WTC11 (cell line): ENCODE measurements at regions not wholly inside any gene's neighbourhood (a gene's known extent, or its start where the extent isn't known, plus 50 kb on each side); places are given as distances from the start of the nearest gene placed in this dataset.

Experiments used
- ATAC-seq: fragments of 200-7000 bp; cut with Tn5 transposase; 2 replicates; pipeline ENCODE4 v1.10.0; 2021; ENCODE audit warnings: mild to moderate bottlenecking, moderate library complexity
- CTCF ChIA-PET: fragments of 300-600 bp; sonication (Branson Sonifier 250); formaldehyde crosslinking; loops from one replicate; lab custom pipeline; 2021; ENCODE audit warnings: antibody characterized with exemption; lab: Charles Lee
- POLR2A ChIA-PET: fragments of 350-600 bp; sonication (Branson Sonifier 250); formaldehyde crosslinking; loops from one replicate; lab custom pipeline; 2021; ENCODE audit warnings: antibody characterized with exemption; lab: Charles Lee
- DNase-seq: peaks from one replicate; pipeline ENCODE4 v3.0.0; 2021; ENCODE audit warnings: low spot score
- H3K27ac Mint-ChIP-seq: 2 replicates; pipeline ENCODE4 v1.8.0; 2021; ENCODE audit warnings: mixed read lengths
- H3K27me3 Mint-ChIP-seq: 2 replicates; pipeline ENCODE4 v1.8.0; 2021; ENCODE audit warnings: low read depth, mild to moderate bottlenecking, moderate library complexity, mixed read lengths
- H3K36me3 Mint-ChIP-seq: 2 replicates; pipeline ENCODE4 v1.8.0; 2021; ENCODE audit warnings: mixed read lengths
- H3K4me1 Mint-ChIP-seq: 2 replicates; pipeline ENCODE4 v1.8.0; 2022; ENCODE audit warnings: mixed read lengths
- H3K4me3 Mint-ChIP-seq: 2 replicates; pipeline ENCODE4 v1.8.0; 2021; ENCODE audit warnings: mild to moderate bottlenecking, moderate library complexity, mixed read lengths
- H3K9me3 Mint-ChIP-seq: 2 replicates; pipeline ENCODE4 v1.8.0; 2021; ENCODE audit warnings: mixed read lengths
- CREM ChIP-seq: sonication (generic); formaldehyde crosslinking; IDR thresholded peaks from 2 replicates; pipeline ENCODE4 v1.8.1; 2022; ENCODE audit warnings: mild to moderate bottlenecking, missing genetic modification reagents, moderate library complexity
- GABPB1 ChIP-seq: sonication (generic); formaldehyde crosslinking; IDR thresholded peaks from 2 replicates; pipeline ENCODE4 v1.8.1; 2023; ENCODE audit warnings: mild to moderate bottlenecking, missing genetic modification reagents
- GTF2I ChIP-seq: fragments of 250-450 bp; sonication (Bioruptor Pico); conservative IDR thresholded peaks from 2 replicates; pipeline ENCODE4 v1.4.0; 2021; ENCODE audit warnings: mild to moderate bottlenecking
- HMGA2 ChIP-seq: fragments of 250-450 bp; sonication (Bioruptor Pico); IDR thresholded peaks from 2 replicates; pipeline ENCODE4 v1.4.0; 2021; ENCODE audit warnings: mild to moderate bottlenecking, moderate library complexity
- JAZF1 ChIP-seq: fragments of 250-450 bp; sonication (Bioruptor Pico); IDR thresholded peaks from 2 replicates; pipeline ENCODE4 v1.9.0; 2021; ENCODE audit warnings: moderate library complexity, mild to moderate bottlenecking, inconsistent platforms
- MAX ChIP-seq: sonication (generic); formaldehyde crosslinking; IDR thresholded peaks from 2 replicates; pipeline ENCODE4 v1.8.0; 2022; ENCODE audit warnings: mild to moderate bottlenecking, missing genetic modification reagents
- NFYB ChIP-seq: sonication (generic); formaldehyde crosslinking; conservative IDR thresholded peaks from 2 replicates; pipeline ENCODE4 v1.8.0; 2022; ENCODE audit warnings: low read depth, missing genetic modification reagents
- NR3C1 ChIP-seq: sonication (generic); formaldehyde crosslinking; conservative IDR thresholded peaks from 2 replicates; pipeline ENCODE4 v1.8.1; 2023; ENCODE audit warnings: low read depth, mild to moderate bottlenecking, missing genetic modification reagents
- RELA ChIP-seq: sonication (generic); formaldehyde crosslinking; IDR thresholded peaks from 2 replicates; pipeline ENCODE4 v1.8.1; 2022; ENCODE audit warnings: missing genetic modification reagents, mild to moderate bottlenecking, borderline replicate concordance
- STAT6 ChIP-seq: sonication (generic); formaldehyde crosslinking; conservative IDR thresholded peaks from 2 replicates; pipeline ENCODE4 v1.8.1; 2023; ENCODE audit warnings: mild to moderate bottlenecking, low read depth, missing genetic modification reagents, moderate library complexity
- ZNF317 ChIP-seq: sonication (generic); formaldehyde crosslinking; IDR thresholded peaks from 2 replicates; pipeline ENCODE4 v1.8.1; 2023; ENCODE audit warnings: low read depth, mild to moderate bottlenecking, moderate library complexity, missing genetic modification reagents, borderline replicate concordance
- ZNF396 ChIP-seq: fragments of 250-450 bp; sonication (Bioruptor Pico); IDR thresholded peaks from 2 replicates; pipeline ENCODE4 v1.8.0; 2021; ENCODE audit warnings: mild to moderate bottlenecking, moderate library complexity, borderline replicate concordance
- ZNF671 ChIP-seq: fragments of 250-450 bp; sonication (Bioruptor Pico); IDR thresholded peaks from 2 replicates; pipeline ENCODE4 v1.8.0; 2021; ENCODE audit warnings: mild to moderate bottlenecking
- TF ChIP-seq, protein P1 (sequence below): sonication (generic); formaldehyde crosslinking; IDR thresholded peaks from 2 replicates; pipeline ENCODE4 v1.8.1; 2023; ENCODE audit warnings: mild to moderate bottlenecking, missing genetic modification reagents
- TF ChIP-seq, protein P2 (sequence below): sonication (generic); formaldehyde crosslinking; IDR thresholded peaks from 2 replicates; pipeline ENCODE4 v1.8.1; 2023; ENCODE audit warnings: mild to moderate bottlenecking, missing genetic modification reagents
- TF ChIP-seq, protein P3 (sequence below): sonication (generic); formaldehyde crosslinking; IDR thresholded peaks from 2 replicates; pipeline ENCODE4 v1.8.0; 2023; ENCODE audit warnings: missing genetic modification reagents, mild to moderate bottlenecking, borderline replicate concordance

GRCh38 chrX:112520124-112520523 lies 159.6 kb downstream of the LHFPL1 start:
- Mint-ChIP-seq H3K4me1 (peaks cover 5% of the 10 kb centered on the region), H3K27me3 (no peaks in the 10 kb centered on the region), H3K9me3 (peaks cover 30% of the 10 kb centered on the region), H3K36me3 (peaks cover 14% of the 10 kb centered on the region), H3K4me3 (no peak overlapping the region), H3K27ac (no peak overlapping the region)
- ChIA-PET CTCF (no interaction called here), POLR2A (no interaction called here)
- no peak for TF ChIP-seq STAT6 (CRISPR knock-in tag)
- no peak for TF ChIP-seq CREM
- TF ChIP-seq RELA (CRISPR knock-in tag): no peak
- no peak for TF ChIP-seq ZNF317 (CRISPR knock-in tag)
- TF ChIP-seq, protein P1, sequence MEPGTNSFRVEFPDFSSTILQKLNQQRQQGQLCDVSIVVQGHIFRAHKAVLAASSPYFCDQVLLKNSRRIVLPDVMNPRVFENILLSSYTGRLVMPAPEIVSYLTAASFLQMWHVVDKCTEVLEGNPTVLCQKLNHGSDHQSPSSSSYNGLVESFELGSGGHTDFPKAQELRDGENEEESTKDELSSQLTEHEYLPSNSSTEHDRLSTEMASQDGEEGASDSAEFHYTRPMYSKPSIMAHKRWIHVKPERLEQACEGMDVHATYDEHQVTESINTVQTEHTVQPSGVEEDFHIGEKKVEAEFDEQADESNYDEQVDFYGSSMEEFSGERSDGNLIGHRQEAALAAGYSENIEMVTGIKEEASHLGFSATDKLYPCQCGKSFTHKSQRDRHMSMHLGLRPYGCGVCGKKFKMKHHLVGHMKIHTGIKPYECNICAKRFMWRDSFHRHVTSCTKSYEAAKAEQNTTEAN: no peak
- TF ChIP-seq, protein P2, sequence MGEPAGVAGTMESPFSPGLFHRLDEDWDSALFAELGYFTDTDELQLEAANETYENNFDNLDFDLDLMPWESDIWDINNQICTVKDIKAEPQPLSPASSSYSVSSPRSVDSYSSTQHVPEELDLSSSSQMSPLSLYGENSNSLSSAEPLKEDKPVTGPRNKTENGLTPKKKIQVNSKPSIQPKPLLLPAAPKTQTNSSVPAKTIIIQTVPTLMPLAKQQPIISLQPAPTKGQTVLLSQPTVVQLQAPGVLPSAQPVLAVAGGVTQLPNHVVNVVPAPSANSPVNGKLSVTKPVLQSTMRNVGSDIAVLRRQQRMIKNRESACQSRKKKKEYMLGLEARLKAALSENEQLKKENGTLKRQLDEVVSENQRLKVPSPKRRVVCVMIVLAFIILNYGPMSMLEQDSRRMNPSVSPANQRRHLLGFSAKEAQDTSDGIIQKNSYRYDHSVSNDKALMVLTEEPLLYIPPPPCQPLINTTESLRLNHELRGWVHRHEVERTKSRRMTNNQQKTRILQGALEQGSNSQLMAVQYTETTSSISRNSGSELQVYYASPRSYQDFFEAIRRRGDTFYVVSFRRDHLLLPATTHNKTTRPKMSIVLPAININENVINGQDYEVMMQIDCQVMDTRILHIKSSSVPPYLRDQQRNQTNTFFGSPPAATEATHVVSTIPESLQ (CRISPR knock-in tag): no peak
- no peak for TF ChIP-seq NFYB (CRISPR knock-in tag)
- no peak for TF ChIP-seq GTF2I (CRISPR knock-in tag)
- no peak for TF ChIP-seq HMGA2
- TF ChIP-seq MAX: no peak
- TF ChIP-seq ZNF671 (CRISPR knock-in tag): no peak
- TF ChIP-seq NR3C1 (CRISPR knock-in tag): no peak
- no peak for TF ChIP-seq ZNF396 (CRISPR knock-in tag)
- TF ChIP-seq JAZF1 (CRISPR knock-in tag): no peak
- DNase-seq (no peak), ATAC-seq (no peak)

DNA sequence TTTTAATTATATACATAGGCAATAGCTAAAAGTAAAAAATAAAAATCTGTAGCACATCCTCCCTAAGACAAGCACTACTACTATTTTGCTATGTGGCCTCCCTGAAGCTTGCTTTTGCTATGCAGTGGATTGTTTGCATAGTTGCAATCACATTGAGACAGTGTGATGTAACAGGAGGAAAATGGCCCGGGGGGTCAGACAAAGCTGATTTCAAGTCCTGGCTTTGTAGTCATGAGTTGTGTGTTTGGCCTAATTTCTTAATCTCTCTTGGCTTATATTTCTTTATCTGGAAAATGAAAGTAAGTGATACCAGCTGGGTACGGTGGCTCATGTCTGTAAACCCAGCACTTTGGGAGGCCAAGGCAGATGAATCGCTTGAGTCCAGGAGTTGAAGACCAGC lies 166.6 kb downstream of the LHFPL1 start:
- DNase-seq: peak; percentile 7
- POLR2A ChIA-PET: no interaction called here
- ATAC-seq: no peak
- Mint-ChIP-seq H3K4me3 (no peak overlapping the region), H3K36me3 (peaks cover 21% of the 10 kb centered on the region), H3K9me3 (peaks cover 40% of the 10 kb centered on the region), H3K4me1 (no peaks in the 10 kb centered on the region), H3K27me3 (peaks cover 6% of the 10 kb centered on the region), H3K27ac (no peak overlapping the region)
- CTCF ChIA-PET: interaction anchor here (0.6 to 2.1 kb wide), 9 partner anchors 13 to 1767 kb away, joined by 3 to 7 read pairs (median 3); partner anchors contain the start of gene AMOT
- 0 out of 2 replicates have a peak, but pooled peaks have one; percentile 18 for TF ChIP-seq GABPB1
- TF ChIP-seq, protein P3, sequence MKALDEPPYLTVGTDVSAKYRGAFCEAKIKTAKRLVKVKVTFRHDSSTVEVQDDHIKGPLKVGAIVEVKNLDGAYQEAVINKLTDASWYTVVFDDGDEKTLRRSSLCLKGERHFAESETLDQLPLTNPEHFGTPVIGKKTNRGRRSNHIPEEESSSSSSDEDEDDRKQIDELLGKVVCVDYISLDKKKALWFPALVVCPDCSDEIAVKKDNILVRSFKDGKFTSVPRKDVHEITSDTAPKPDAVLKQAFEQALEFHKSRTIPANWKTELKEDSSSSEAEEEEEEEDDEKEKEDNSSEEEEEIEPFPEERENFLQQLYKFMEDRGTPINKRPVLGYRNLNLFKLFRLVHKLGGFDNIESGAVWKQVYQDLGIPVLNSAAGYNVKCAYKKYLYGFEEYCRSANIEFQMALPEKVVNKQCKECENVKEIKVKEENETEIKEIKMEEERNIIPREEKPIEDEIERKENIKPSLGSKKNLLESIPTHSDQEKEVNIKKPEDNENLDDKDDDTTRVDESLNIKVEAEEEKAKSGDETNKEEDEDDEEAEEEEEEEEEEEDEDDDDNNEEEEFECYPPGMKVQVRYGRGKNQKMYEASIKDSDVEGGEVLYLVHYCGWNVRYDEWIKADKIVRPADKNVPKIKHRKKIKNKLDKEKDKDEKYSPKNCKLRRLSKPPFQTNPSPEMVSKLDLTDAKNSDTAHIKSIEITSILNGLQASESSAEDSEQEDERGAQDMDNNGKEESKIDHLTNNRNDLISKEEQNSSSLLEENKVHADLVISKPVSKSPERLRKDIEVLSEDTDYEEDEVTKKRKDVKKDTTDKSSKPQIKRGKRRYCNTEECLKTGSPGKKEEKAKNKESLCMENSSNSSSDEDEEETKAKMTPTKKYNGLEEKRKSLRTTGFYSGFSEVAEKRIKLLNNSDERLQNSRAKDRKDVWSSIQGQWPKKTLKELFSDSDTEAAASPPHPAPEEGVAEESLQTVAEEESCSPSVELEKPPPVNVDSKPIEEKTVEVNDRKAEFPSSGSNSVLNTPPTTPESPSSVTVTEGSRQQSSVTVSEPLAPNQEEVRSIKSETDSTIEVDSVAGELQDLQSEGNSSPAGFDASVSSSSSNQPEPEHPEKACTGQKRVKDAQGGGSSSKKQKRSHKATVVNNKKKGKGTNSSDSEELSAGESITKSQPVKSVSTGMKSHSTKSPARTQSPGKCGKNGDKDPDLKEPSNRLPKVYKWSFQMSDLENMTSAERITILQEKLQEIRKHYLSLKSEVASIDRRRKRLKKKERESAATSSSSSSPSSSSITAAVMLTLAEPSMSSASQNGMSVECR (CRISPR knock-in tag): no peak
